GM21360 (cell line): ENCODE measurements at regions not wholly inside any gene's neighbourhood (a gene's known extent, or its start where the extent isn't known, plus 50 kb on each side); places are given as distances from the start of the nearest gene placed in this dataset.

Source experiments
- ATAC-seq: cut with Tn5 transposase; IDR thresholded peaks from one replicate; pipeline ENCODE4 v1.9.1; 2021; ENCODE audit warnings: mild to moderate bottlenecking, moderate library complexity; ENCODE audit not compliant: unreplicated experiment

GRCh38 chr7:15870347-15870746 lies 183.9 kb upstream of the MEOX2 start:
- ATAC-seq: no peak

- ATAC-seq: no peak
These were observed 181.0 kb upstream of the MEOX2 start for GRCh38 chr7:15867441-15867840.

GRCh38 chr7:15866753-15867152 lies 180.3 kb upstream of the MEOX2 start:
- no peak for ATAC-seq

GRCh38 chr7:15864626-15864991 lies 178.1 kb upstream of the MEOX2 start:
- no peak for ATAC-seq

- no peak for ATAC-seq
These were observed 177.6 kb upstream of the MEOX2 start for GRCh38 chr7:15863951-15864625.

GRCh38 chr7:15862781-15863165 lies 176.3 kb upstream of the MEOX2 start:
- no peak for ATAC-seq

- ATAC-seq: no peak
These were observed 175.7 kb upstream of the MEOX2 start for GRCh38 chr7:15862016-15862780.

- no peak for ATAC-seq
These were observed 173.9 kb upstream of the MEOX2 start for GRCh38 chr7:15860264-15860949.

- ATAC-seq: no peak
These were observed 170.5 kb upstream of the MEOX2 start for GRCh38 chr7:15857026-15857425.

GRCh38 chr7:15856311-15856710 lies 169.8 kb upstream of the MEOX2 start:
- ATAC-seq: no peak

- no peak for ATAC-seq
These were observed 169.1 kb upstream of the MEOX2 start for GRCh38 chr7:15855525-15856109.

- ATAC-seq: no peak
These were observed 168.5 kb upstream of the MEOX2 start for GRCh38 chr7:15854841-15855524.

- no peak for ATAC-seq
These were observed 167.5 kb upstream of the MEOX2 start for GRCh38 chr7:15853832-15854470.

- no peak for ATAC-seq
These were observed 164.7 kb upstream of the MEOX2 start for GRCh38 chr7:15851201-15851600.

- no peak for ATAC-seq
These were observed 162.4 kb upstream of the MEOX2 start for GRCh38 chr7:15848901-15849300.

- no peak for ATAC-seq
These were observed 161.9 kb upstream of the MEOX2 start for GRCh38 chr7:15848362-15848761.

GRCh38 chr7:15845868-15846267 lies 159.4 kb upstream of the MEOX2 start:
- no peak for ATAC-seq

GRCh38 chr7:15845461-15845860 lies 159.0 kb upstream of the MEOX2 start:
- no peak for ATAC-seq

- no peak for ATAC-seq
These were observed 153.1 kb upstream of the MEOX2 start for GRCh38 chr7:15839416-15840100.

- ATAC-seq: no peak
These were observed 151.8 kb upstream of the MEOX2 start for GRCh38 chr7:15838265-15838664.
